IMR-90 (cell line): ENCODE measurements at regions not wholly inside any gene's neighbourhood (a gene's known extent, or its start where the extent isn't known, plus 50 kb on each side); places are given as distances from the start of the nearest gene placed in this dataset.

ENCODE experiments used
- ATAC-seq: fragments of 200-7000 bp; cut with Tn5 transposase; 2 replicates; pipeline ENCODE4 v1.9.1; 2020; ENCODE audit warnings: low read depth, mild to moderate bottlenecking, moderate library complexity
- BruUV-seq: library from RNA; stranded (reverse); fragments of 400-500 nt; replicated peaks from 2 replicates; lab custom pipeline; 2021; lab: Mats Ljungman, UMichigan
- CTCF ChIA-PET: fragments of 300-600 bp; formaldehyde crosslinking; extraction: SDS; loops from one replicate; lab custom pipeline; 2021; ENCODE audit warnings: antibody characterized with exemption; lab: Yijun Ruan, JAX
- POLR2A ChIA-PET: fragments of 300-600 bp; sonication (Branson Sonifier 250); formaldehyde crosslinking; loops from one replicate; lab custom pipeline; 2022; ENCODE audit warnings: antibody characterized with exemption; ENCODE audit not compliant: unreplicated experiment; lab: Charles Lee
- DNase-seq: peaks from one replicate; pipeline ENCODE4 v3.0.0; 2013
- H2AFZ ChIP-seq: replicated peaks from 2 replicates; pipeline ENCODE3; 2013; ENCODE audit warnings: low read length, mild to moderate bottlenecking; ENCODE audit not compliant: poor library complexity
- H2AK5ac ChIP-seq: 2 replicates; pipeline ENCODE4 v1.6.1; 2013; ENCODE audit warnings: low read depth, low read length, inconsistent platforms
- H2AK9ac ChIP-seq: replicated peaks from 2 replicates; pipeline ENCODE3; 2013; ENCODE audit warnings: mild to moderate bottlenecking, low read depth, low read length, moderate library complexity; ENCODE audit not compliant: poor library complexity
- H2BK120ac ChIP-seq: 2 replicates; pipeline ENCODE4 v1.6.1; 2013; ENCODE audit warnings: low read depth, low read length, inconsistent platforms
- H2BK15ac ChIP-seq: 3 replicates; pipeline ENCODE4 v1.6.1; 2013; ENCODE audit warnings: low read depth, low read length, inconsistent platforms
- H2BK20ac ChIP-seq: 2 replicates; pipeline ENCODE4 v1.6.1; 2013; ENCODE audit warnings: low read depth, mild to moderate bottlenecking, inconsistent platforms, low read length, moderate library complexity
- H2BK5ac ChIP-seq: 2 replicates; pipeline ENCODE4 v1.6.1; 2013; ENCODE audit warnings: mild to moderate bottlenecking, low read depth, low read length, inconsistent platforms; ENCODE audit not compliant: poor library complexity, severe bottlenecking
- H3K14ac ChIP-seq: replicated peaks from 2 replicates; pipeline ENCODE4 v1.6.1; 2013; ENCODE audit warnings: low read depth, low read length, inconsistent platforms
- H3K18ac ChIP-seq: 2 replicates; pipeline ENCODE4 v1.6.1; 2013; ENCODE audit warnings: low read depth, low read length, control low read depth
- H3K23ac ChIP-seq: 2 replicates; pipeline ENCODE4 v1.6.1; 2013; ENCODE audit warnings: low read depth, low read length, inconsistent platforms
- H3K27ac ChIP-seq: 2 replicates; pipeline ENCODE4 v1.5.1; 2013; ENCODE audit warnings: mild to moderate bottlenecking, control low read depth, low read length; ENCODE audit not compliant: insufficient read depth
- H3K27me3 ChIP-seq: 2 replicates; pipeline ENCODE4 v1.6.1; 2013; ENCODE audit warnings: low read length; ENCODE audit not compliant: control insufficient read depth, insufficient read depth
- H3K36me3 ChIP-seq: 2 replicates; pipeline ENCODE4 v1.6.1; 2013; ENCODE audit warnings: low read length, mixed read lengths; ENCODE audit not compliant: control insufficient read depth, insufficient read depth
- H3K4ac ChIP-seq: 2 replicates; pipeline ENCODE4 v1.6.1; 2013; ENCODE audit warnings: low read depth, low read length, inconsistent platforms
- H3K4me1 ChIP-seq: 2 replicates; pipeline ENCODE4 v1.6.1; 2013; ENCODE audit warnings: low read length, mixed read lengths; ENCODE audit not compliant: control insufficient read depth, insufficient read depth
- H3K4me2 ChIP-seq: 2 replicates; pipeline ENCODE4 v1.6.1; 2013; ENCODE audit warnings: low read depth, mild to moderate bottlenecking, control low read depth, low read length, moderate library complexity
- H3K4me3 ChIP-seq: 2 replicates; pipeline ENCODE4 v1.5.1; 2013; ENCODE audit warnings: low read depth, mild to moderate bottlenecking, control low read depth, low read length, moderate library complexity; ENCODE audit not compliant: insufficient read depth
- H3K56ac ChIP-seq: 2 replicates; pipeline ENCODE4 v1.6.1; 2013; ENCODE audit warnings: low read length, inconsistent platforms; ENCODE audit not compliant: insufficient read depth; ENCODE audit errors: extremely low read depth
- H3K79me1 ChIP-seq, 2 experiments: 2 replicates each; pipeline ENCODE4 v1.6.1; 2013; ENCODE audit warnings: low read length in 2 of 2, inconsistent platforms in 1 of 2, low read depth in 1 of 2
- H3K9ac ChIP-seq: 2 replicates; pipeline ENCODE4 v1.6.1; 2013; ENCODE audit warnings: low read depth, low read length, control low read depth
- H3K9me1 ChIP-seq: 2 replicates; pipeline ENCODE4 v1.6.1; 2013; ENCODE audit warnings: low read length, inconsistent platforms; ENCODE audit not compliant: insufficient read depth
- H3K9me3 ChIP-seq: 2 replicates; pipeline ENCODE4 v1.6.1; 2013; ENCODE audit warnings: low read length; ENCODE audit not compliant: control insufficient read depth, insufficient read depth
- H4K20me1 ChIP-seq: 2 replicates; pipeline ENCODE4 v1.6.1; 2013; ENCODE audit warnings: low read length, inconsistent platforms; ENCODE audit not compliant: insufficient read depth
- H4K5ac ChIP-seq: 2 replicates; pipeline ENCODE4 v1.6.1; 2013; ENCODE audit warnings: mild to moderate bottlenecking, low read depth, low read length, control low read depth
- H4K8ac ChIP-seq, 2 experiments: 2 replicates each; pipeline ENCODE4 v1.6.1; 2013; ENCODE audit warnings: low read depth in 2 of 2, low read length in 2 of 2, control low read depth in 1 of 2, inconsistent platforms in 1 of 2
- H4K91ac ChIP-seq: 2 replicates; pipeline ENCODE4 v1.6.1; 2013; ENCODE audit warnings: low read depth, low read length, inconsistent platforms; ENCODE audit not compliant: insufficient read depth
- BHLHE40 ChIP-seq: fragments of 150-350 bp; IDR thresholded peaks from 2 replicates; pipeline ENCODE4 v1.6.1; 2016; ENCODE audit warnings: mild to moderate bottlenecking, low read depth, low read length
- CEBPB ChIP-seq: IDR thresholded peaks from 2 replicates; pipeline ENCODE4 v1.6.1; 2012; ENCODE audit warnings: low read depth, low read length, improper control_type of control experiment
- CHD1 ChIP-seq: IDR thresholded peaks from 2 replicates; pipeline ENCODE4 v1.6.1; 2012; ENCODE audit warnings: low read depth, low read length, improper control_type of control experiment
- CTCF ChIP-seq: conservative IDR thresholded peaks from 2 replicates; pipeline ENCODE4 v1.5.1; 2012; ENCODE audit warnings: mild to moderate bottlenecking, low read depth, low read length, improper control_type of control experiment
- ELK1 ChIP-seq: fragments of 150-350 bp; IDR thresholded peaks from 2 replicates; pipeline ENCODE4 v1.6.1; 2016; ENCODE audit warnings: low read depth, mild to moderate bottlenecking, low read length, moderate library complexity, borderline replicate concordance
- FOS ChIP-seq: fragments of 150-350 bp; IDR thresholded peaks from 2 replicates; pipeline ENCODE4 v1.6.1; 2016; ENCODE audit warnings: low read depth, low read length
- MAFK ChIP-seq: IDR thresholded peaks from 2 replicates; pipeline ENCODE4 v1.6.1; 2012; ENCODE audit warnings: low read depth, low read length, improper control_type of control experiment
- MAZ ChIP-seq: IDR thresholded peaks from 2 replicates; pipeline ENCODE4 v1.6.1; 2012; ENCODE audit warnings: low read depth, mild to moderate bottlenecking, low read length, improper control_type of control experiment, moderate library complexity, borderline replicate concordance
- MXI1 ChIP-seq: IDR thresholded peaks from 2 replicates; pipeline ENCODE4 v1.6.1; 2012; ENCODE audit warnings: low read depth, mild to moderate bottlenecking, low read length, moderate library complexity, borderline replicate concordance
- NFE2L2 ChIP-seq: fragments of 150-350 bp; IDR thresholded peaks from 2 replicates; pipeline ENCODE4 v1.6.1; 2016; ENCODE audit warnings: low read depth, mild to moderate bottlenecking, low read length
- POLR2A ChIP-seq: IDR thresholded peaks from 2 replicates; pipeline ENCODE4 v1.6.1; 2012; ENCODE audit warnings: mild to moderate bottlenecking, low read depth, low read length
- RAD21 ChIP-seq: IDR thresholded peaks from 2 replicates; pipeline ENCODE4 v1.6.1; 2012; ENCODE audit warnings: low read length, improper control_type of control experiment
- RCOR1 ChIP-seq: IDR thresholded peaks from 2 replicates; pipeline ENCODE4 v1.6.1; 2012; ENCODE audit warnings: mild to moderate bottlenecking, low read length, improper control_type of control experiment; ENCODE audit not compliant: insufficient replicate concordance
- RFX5 ChIP-seq: IDR thresholded peaks from 2 replicates; pipeline ENCODE4 v1.8.0; 2012; ENCODE audit warnings: low read depth, mild to moderate bottlenecking, low read length, moderate library complexity
- SMC3 ChIP-seq: fragments of 150-350 bp; IDR thresholded peaks from 2 replicates; pipeline ENCODE4 v1.6.1; 2016; ENCODE audit warnings: low read depth, mild to moderate bottlenecking, antibody characterized with exemption, low read length, moderate library complexity
- USF2 ChIP-seq: fragments of 150-350 bp; IDR thresholded peaks from 2 replicates; pipeline ENCODE4 v1.6.1; 2017; ENCODE audit warnings: mild to moderate bottlenecking, antibody characterized with exemption, low read length, low read depth
- WGBS, 2 experiments: methylation state at CpG; one replicate each; pipeline versions ENCODE4 v1.1.5 to v1.1.7; 2013; ENCODE audit warnings: missing lambda C conversion rate in 2 of 2; ENCODE audit not compliant: insufficient read length in 1 of 2; ENCODE audit errors: extremely low coverage in 2 of 2; 5-methylcytosine and 5-hydroxymethylcytosine counted together
- dilution Hi-C: fragments of 300-500 bp; cut with HindIII; formaldehyde crosslinking; loops from one replicate; pipeline ENCODE4 v1.14.3; 2018; ENCODE audit warnings: low sequenced_read_pairs; ENCODE audit not compliant: unreplicated experiment
- in situ Hi-C: fragments of 300-500 bp; cut with MboI; formaldehyde crosslinking; loops from 3 replicates; pipeline ENCODE4 v1.14.3; 2019; ENCODE audit warnings: low sequenced_read_pairs, inconsistent platforms, mixed read lengths
- intact Hi-C: fragments of 100-400 bp; cut with micrococcal nuclease; formaldehyde crosslinking; loops from 2 replicates; pipeline ENCODE4 v1.10.0; 2022

- in situ Hi-C loops (no loop called here), intact Hi-C loops (no loop called here), dilution Hi-C loops (no loop called here)
- Histone ChIP-seq H2BK20ac (no peak overlapping the region), H3K4me1 (no peaks in the 10 kb centered on the region), H4K91ac (no peak overlapping the region), H3K9ac (no peak overlapping the region), H3K36me3 (no peaks in the 10 kb centered on the region), H3K23ac (no peak overlapping the region), H3K9me3 (no peaks in the 10 kb centered on the region), H2AK9ac (no peak overlapping the region), H3K4me3 (no peak overlapping the region), H2BK120ac (no peak overlapping the region), H2AFZ (no peak overlapping the region), H3K9me1 (no peaks in the 10 kb centered on the region), H2BK5ac (no peak overlapping the region), H4K5ac (no peak overlapping the region), H2AK5ac (no peak overlapping the region), H3K4ac (no peak overlapping the region), H4K8ac (no peak overlapping the region), H3K18ac (no peak overlapping the region), H3K27ac (no peak overlapping the region), H3K79me1 (no peaks in the 10 kb centered on the region), H2BK15ac (no peak overlapping the region), H4K20me1 (no peaks in the 10 kb centered on the region), H3K56ac (no peak overlapping the region), H3K4me2 (no peak overlapping the region), H3K14ac (no peak overlapping the region), H3K27me3 (no peaks in the 10 kb centered on the region)
- WGBS, 2 experiments: no CpG with 5 or more reads among the region's 5 CpGs
- ChIA-PET CTCF (no interaction called here), POLR2A (no interaction called here)
- DNase-seq: no peak
- TF ChIP-seq CEBPB: no peak
- TF ChIP-seq MAZ: no peak
- no peak for TF ChIP-seq ELK1
- no peak for TF ChIP-seq SMC3
- no peak for TF ChIP-seq RAD21
- TF ChIP-seq MXI1: no peak
- TF ChIP-seq CTCF: no peak
- no peak for TF ChIP-seq RFX5
- no peak for TF ChIP-seq CHD1
- no peak for TF ChIP-seq USF2
- no peak for TF ChIP-seq NFE2L2
- no peak for TF ChIP-seq FOS
- no peak for TF ChIP-seq BHLHE40
- TF ChIP-seq RCOR1: no peak
- no peak for TF ChIP-seq POLR2A
- no peak for TF ChIP-seq MAFK
- BruUV-seq: no TSS peak
- ATAC-seq: no peak
Measured at GRCh38 chr3:132973441-132973840, 64.8 kb upstream of the TMEM108 start.
